ENCODE measurements at regions not wholly inside any gene's neighbourhood (a gene's known extent, or its start where the extent isn't known, plus 50 kb on each side); places are given as distances from the start of the nearest gene placed in this dataset.
"Not testable (repeated sequence)": the region's sequence is repeated elsewhere in the genome, so short reads cannot be mapped to it uniquely, and the experiment has no call there.

DNA sequence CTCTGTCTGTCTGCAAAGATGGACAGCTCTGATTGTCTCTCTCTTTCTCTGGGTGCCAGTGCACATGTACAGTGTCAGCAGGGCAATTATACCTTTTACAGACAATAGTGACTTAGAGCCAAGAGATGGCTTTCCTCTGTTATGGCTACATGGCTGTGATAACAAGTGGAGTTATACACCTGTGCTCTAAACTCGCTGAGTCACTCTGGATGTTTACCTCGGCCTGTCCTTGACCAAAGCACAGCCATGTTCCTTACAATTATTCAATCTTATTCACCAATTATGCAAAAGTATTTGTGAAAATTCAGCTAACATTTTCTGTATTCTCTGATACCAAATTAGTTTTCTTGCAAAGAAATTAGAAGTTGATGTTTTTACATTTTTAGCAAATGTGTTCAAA, 475.5 kb upstream of the CCDC196 start:
- intact Hi-C loops (cut with DNase I), result no loop called here

DNA sequence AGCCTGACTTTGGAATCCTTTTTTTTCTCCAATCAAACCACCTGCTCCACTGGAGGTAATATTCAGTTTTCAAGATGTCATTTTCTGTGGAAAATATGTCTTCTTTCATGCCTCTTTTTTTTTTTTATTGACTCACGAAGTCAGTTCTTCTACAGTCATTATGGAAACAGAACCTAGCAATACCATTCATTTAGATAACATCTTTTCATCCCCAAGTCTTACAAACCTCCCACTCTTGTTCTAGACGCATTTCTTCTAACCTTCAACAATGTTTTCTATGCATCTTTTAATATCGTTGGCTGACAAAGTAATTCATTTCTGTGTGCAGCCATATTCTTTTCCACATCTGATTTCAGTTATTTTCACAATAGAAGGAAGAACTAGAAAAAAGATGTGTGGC, 474.3 kb upstream of the CCDC196 start:
- Histone ChIP-seq H3K27me3 (no peaks in the 10 kb centered on the region), H3K4me1 (replicated peaks in 1 of 2) (no peaks in the 10 kb centered on the region), H3K27ac (no peak overlapping the region), H3K9me3 (replicated peaks in 1 of 3) (no peaks in the 10 kb centered on the region), H3K4me3 (no peak overlapping the region), H3K36me3 (replicated peaks in 1 of 2) (no peaks in the 10 kb centered on the region)
- intact Hi-C loops (cut with DNase I), result no loop called here
- TF ChIP-seq, protein P1, sequence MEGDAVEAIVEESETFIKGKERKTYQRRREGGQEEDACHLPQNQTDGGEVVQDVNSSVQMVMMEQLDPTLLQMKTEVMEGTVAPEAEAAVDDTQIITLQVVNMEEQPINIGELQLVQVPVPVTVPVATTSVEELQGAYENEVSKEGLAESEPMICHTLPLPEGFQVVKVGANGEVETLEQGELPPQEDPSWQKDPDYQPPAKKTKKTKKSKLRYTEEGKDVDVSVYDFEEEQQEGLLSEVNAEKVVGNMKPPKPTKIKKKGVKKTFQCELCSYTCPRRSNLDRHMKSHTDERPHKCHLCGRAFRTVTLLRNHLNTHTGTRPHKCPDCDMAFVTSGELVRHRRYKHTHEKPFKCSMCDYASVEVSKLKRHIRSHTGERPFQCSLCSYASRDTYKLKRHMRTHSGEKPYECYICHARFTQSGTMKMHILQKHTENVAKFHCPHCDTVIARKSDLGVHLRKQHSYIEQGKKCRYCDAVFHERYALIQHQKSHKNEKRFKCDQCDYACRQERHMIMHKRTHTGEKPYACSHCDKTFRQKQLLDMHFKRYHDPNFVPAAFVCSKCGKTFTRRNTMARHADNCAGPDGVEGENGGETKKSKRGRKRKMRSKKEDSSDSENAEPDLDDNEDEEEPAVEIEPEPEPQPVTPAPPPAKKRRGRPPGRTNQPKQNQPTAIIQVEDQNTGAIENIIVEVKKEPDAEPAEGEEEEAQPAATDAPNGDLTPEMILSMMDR (IDR thresholded peaks at IDR 0.05), result no peak
- no peak for TF ChIP-seq POLR2A (IDR thresholded peaks at IDR 0.05)
- WGBS, 4 donors, result 54 to 84% (median 73%) methylated on average over 3 of the region's 3 CpGs
- DNase-seq, result no peak

More for the DNA sequence above, 475.5 kb upstream of the CCDC196 start:
- Histone ChIP-seq H3K4me1 (replicated peaks in 1 of 2) (no peaks in the 10 kb centered on the region), H3K36me3 (replicated peaks in 1 of 2) (no peaks in the 10 kb centered on the region), H3K27ac (no peak overlapping the region), H3K4me3 (no peak overlapping the region), H3K9me3 (replicated peaks in 1 of 3) (no peaks in the 10 kb centered on the region), H3K27me3 (no peaks in the 10 kb centered on the region)
- WGBS, 4 donors, result 42 to 66% (median 56%) methylated on average over 2 of the region's 2 CpGs
- TF ChIP-seq, protein P1 (IDR thresholded peaks at IDR 0.05), result no peak
- no peak for TF ChIP-seq POLR2A (IDR thresholded peaks at IDR 0.05)
- no peak for DNase-seq

DNA sequence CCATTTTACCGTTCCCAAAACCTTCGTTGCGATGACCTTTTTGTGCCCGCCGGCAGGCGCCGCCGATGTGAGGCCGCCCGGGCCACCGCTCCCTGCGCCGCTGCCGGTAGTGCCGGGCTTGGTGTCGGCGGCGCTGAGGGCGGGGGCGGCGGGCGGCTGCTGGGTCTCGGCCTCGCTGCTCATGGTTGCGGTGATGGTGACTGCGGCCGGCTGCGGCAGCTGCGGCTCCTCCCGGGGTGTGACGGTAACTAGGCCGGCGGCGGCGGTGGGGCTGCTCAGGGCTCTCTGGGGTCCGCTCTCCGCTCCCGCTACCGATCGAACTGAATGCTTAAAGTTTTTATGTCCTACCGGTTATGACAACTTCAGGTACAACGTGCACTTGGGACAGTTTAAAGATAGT, 472.6 kb upstream of the CCDC196 start:
- H3K27me3 ChIP-seq; H3K4me1 ChIP-seq (replicated peaks in 1 of 2); H3K36me3 ChIP-seq (replicated peaks in 1 of 2); H3K27ac ChIP-seq; intact Hi-C loops (cut with DNase I); H3K4me3 ChIP-seq; H3K9me3 ChIP-seq (replicated peaks in 1 of 3); DNase-seq: not testable (repeated sequence)
- WGBS, 4 donors, result 65 to 95% (median 79%) methylated on average over 32 to 42 of the region's 42 CpGs

DNA sequence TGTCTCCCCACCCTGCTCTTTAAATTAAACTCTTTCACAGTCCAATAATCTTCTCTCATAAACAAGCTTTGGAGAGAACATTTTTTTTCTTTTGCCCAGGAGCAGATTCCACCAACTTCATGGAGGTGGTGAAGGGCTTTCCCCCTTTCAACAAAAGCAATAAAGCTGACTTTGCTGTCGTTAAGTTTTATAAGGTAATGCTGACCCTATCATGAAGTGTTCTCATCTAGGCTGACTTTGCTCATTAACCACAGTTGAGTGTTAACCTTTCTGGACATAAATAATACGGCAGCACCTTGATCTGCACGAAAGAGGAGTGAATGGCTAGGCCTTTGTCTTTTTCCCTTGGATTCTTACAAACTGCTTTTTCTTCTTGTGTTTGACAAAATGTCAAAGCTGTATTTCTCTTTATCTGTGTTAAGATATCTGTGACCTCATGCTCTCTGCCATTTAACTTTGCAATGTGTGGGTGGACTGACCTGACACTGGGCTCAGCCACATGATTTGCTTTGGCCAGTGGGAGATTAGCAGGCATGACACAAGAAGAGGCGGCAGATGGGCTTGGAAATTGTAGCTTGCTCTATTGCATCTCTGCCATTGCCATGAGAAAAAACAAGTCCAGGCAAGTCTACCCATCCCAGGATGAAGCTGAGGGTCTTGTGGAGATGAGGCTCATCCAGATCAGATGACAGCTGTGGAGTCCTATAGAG, 470.9 kb upstream of the CCDC196 start:
- TF ChIP-seq, protein P1 (IDR thresholded peaks at IDR 0.05), result no peak
- no peak for TF ChIP-seq POLR2A (IDR thresholded peaks at IDR 0.05)
- WGBS, 4 donors, result 65 to 72% (median 67%) methylated on average over 4 of the region's 4 CpGs
- H3K27me3 ChIP-seq, result no peaks in the 10 kb centered on the region
- H3K9me3 ChIP-seq (replicated peaks in 1 of 3), result no peaks in the 10 kb centered on the region
- intact Hi-C loops (cut with DNase I), result no loop called here
- DNase-seq, result no peak
- no peak overlapping the region for H3K4me3 ChIP-seq
- H3K4me1 ChIP-seq (replicated peaks in 1 of 2), result no peaks in the 10 kb centered on the region
- H3K27ac ChIP-seq, result no peak overlapping the region
- no peaks in the 10 kb centered on the region for H3K36me3 ChIP-seq (replicated peaks in 1 of 2)

DNA sequence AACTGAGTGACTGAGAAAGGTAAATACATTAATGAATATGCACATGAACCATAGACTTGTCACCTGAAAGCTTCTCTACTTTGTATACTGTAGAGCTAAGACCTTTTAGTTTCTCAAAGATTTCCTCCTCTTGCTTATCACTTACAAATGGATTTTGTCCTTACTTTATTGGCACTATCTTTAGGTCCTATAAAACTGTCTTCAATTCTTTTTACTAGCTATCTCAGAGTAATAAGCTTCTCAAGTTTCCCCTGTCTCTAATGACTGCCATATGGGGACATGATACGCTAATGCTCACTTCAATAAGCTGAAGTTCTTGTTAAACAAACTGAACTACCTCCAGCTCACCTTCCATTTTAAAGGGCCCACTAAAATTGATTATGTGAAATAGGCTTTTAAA, 468.2 kb upstream of the CCDC196 start:
- H3K27me3 ChIP-seq, result no peaks in the 10 kb centered on the region
- no peak for TF ChIP-seq POLR2A (IDR thresholded peaks at IDR 0.05)
- TF ChIP-seq, protein P1 (IDR thresholded peaks at IDR 0.05), result no peak
- intact Hi-C loops (cut with DNase I), result no loop called here

More for the DNA sequence above, 468.2 kb upstream of the CCDC196 start:
- 86 to 97% (median 94%) methylated on average over 1 of the region's 1 CpG for WGBS, 4 donors
- no peaks in the 10 kb centered on the region for H3K36me3 ChIP-seq (replicated peaks in 1 of 2)
- H3K27ac ChIP-seq, result no peak overlapping the region
- no peaks in the 10 kb centered on the region for H3K9me3 ChIP-seq (replicated peaks in 1 of 3)
- H3K4me1 ChIP-seq (replicated peaks in 1 of 2), result no peaks in the 10 kb centered on the region
- H3K4me3 ChIP-seq, result no peak overlapping the region
- no peak for DNase-seq
